Mesothelial cell of epicardium (in vitro differentiated cells): ENCODE measurements at regions not wholly inside any gene's neighbourhood (a gene's known extent, or its start where the extent isn't known, plus 50 kb on each side); places are given as distances from the start of the nearest gene placed in this dataset.

Source experiments
- DNase-seq, 2 experiments: peaks; one replicate each; pipeline ENCODE4 v3.0.0; 2021; ENCODE audit warnings: low spot score in 2 of 2; ENCODE audit not compliant: unreplicated experiment in 2 of 2
- H3K27ac Mint-ChIP-seq: 2 replicates; pipeline ENCODE4 v1.8.0; 2021; ENCODE audit warnings: mixed read lengths
- H3K27me3 Mint-ChIP-seq: 2 replicates; pipeline ENCODE4 v1.8.0; 2021; ENCODE audit warnings: low read depth, mixed read lengths
- H3K36me3 Mint-ChIP-seq: 2 replicates; pipeline ENCODE4 v1.8.0; 2021; ENCODE audit warnings: mixed read lengths
- H3K4me1 Mint-ChIP-seq: 2 replicates; pipeline ENCODE4 v1.8.0; 2021; ENCODE audit warnings: mixed read lengths
- H3K4me3 Mint-ChIP-seq: 2 replicates; pipeline ENCODE4 v1.8.0; 2021; ENCODE audit warnings: mild to moderate bottlenecking, moderate library complexity, mixed read lengths
- H3K9me3 Mint-ChIP-seq: 2 replicates; pipeline ENCODE4 v1.8.0; 2021; ENCODE audit warnings: mixed read lengths
- TF ChIP-seq, protein P1 (sequence below): fragments of 200-600 bp; sonication (generic); IDR thresholded peaks from one replicate; pipeline ENCODE4 v1.5.0; 2021; ENCODE audit warnings: antibody characterized with exemption; ENCODE audit not compliant: unreplicated experiment

GRCh38 chr2:234285541-234285940, 211.3 kb downstream of the ARL4C start:
- Mint-ChIP-seq H3K27ac (no peak overlapping the region), H3K27me3 (no peaks in the 10 kb centered on the region), H3K9me3 (peaks cover 4% of the 10 kb centered on the region), H3K4me1 (no peaks in the 10 kb centered on the region), H3K4me3 (no peak overlapping the region), H3K36me3 (no peaks in the 10 kb centered on the region)
- TF ChIP-seq, protein P1, sequence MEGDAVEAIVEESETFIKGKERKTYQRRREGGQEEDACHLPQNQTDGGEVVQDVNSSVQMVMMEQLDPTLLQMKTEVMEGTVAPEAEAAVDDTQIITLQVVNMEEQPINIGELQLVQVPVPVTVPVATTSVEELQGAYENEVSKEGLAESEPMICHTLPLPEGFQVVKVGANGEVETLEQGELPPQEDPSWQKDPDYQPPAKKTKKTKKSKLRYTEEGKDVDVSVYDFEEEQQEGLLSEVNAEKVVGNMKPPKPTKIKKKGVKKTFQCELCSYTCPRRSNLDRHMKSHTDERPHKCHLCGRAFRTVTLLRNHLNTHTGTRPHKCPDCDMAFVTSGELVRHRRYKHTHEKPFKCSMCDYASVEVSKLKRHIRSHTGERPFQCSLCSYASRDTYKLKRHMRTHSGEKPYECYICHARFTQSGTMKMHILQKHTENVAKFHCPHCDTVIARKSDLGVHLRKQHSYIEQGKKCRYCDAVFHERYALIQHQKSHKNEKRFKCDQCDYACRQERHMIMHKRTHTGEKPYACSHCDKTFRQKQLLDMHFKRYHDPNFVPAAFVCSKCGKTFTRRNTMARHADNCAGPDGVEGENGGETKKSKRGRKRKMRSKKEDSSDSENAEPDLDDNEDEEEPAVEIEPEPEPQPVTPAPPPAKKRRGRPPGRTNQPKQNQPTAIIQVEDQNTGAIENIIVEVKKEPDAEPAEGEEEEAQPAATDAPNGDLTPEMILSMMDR = no peak
- no peak for DNase-seq

- H3K4me1 Mint-ChIP-seq = no peaks in the 10 kb centered on the region
- H3K4me3 Mint-ChIP-seq = no peak overlapping the region
- H3K27ac Mint-ChIP-seq = no peak overlapping the region
- H3K9me3 Mint-ChIP-seq = peaks cover 18% of the 10 kb centered on the region
- no peaks in the 10 kb centered on the region for H3K36me3 Mint-ChIP-seq
- TF ChIP-seq, protein P1 = no peak
- no peak for DNase-seq
- H3K27me3 Mint-ChIP-seq = no peaks in the 10 kb centered on the region
These were observed 217.2 kb downstream of the ARL4C start for GRCh38 chr2:234279637-234280036.

GRCh38 chr2:234278556-234279255, 218.2 kb downstream of the ARL4C start:
- H3K9me3 Mint-ChIP-seq = peaks cover 23% of the 10 kb centered on the region
- H3K4me1 Mint-ChIP-seq = no peaks in the 10 kb centered on the region
- no peaks in the 10 kb centered on the region for H3K27me3 Mint-ChIP-seq
- no peaks in the 10 kb centered on the region for H3K36me3 Mint-ChIP-seq
- DNase-seq = no peak
- TF ChIP-seq, protein P1 = no peak
- no peak overlapping the region for H3K27ac Mint-ChIP-seq
- no peak overlapping the region for H3K4me3 Mint-ChIP-seq

DNA sequence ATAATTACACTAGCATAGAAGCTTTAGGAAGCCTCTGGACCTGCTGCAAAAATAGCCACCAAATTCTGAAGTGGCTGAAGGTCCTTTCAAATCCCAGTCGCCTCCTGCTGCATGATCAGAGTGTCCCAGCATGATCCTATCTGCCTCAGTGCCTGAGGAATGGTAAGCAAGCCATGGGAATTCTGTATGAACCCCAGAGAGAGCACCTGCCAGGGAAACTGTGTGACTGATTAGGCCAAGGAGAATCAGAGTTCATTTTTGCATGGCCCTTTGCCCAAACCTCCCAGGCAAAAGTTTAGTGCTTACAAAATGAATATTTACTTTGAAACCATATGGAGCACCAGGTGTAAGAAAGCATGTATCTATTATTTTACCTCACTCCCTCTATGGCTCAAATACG, 221.4 kb downstream of the ARL4C start:
- Mint-ChIP-seq H3K4me3 (no peak overlapping the region), H3K27me3 (no peaks in the 10 kb centered on the region), H3K9me3 (peaks cover 19% of the 10 kb centered on the region), H3K4me1 (no peaks in the 10 kb centered on the region), H3K36me3 (no peaks in the 10 kb centered on the region), H3K27ac (no peak overlapping the region)
- DNase-seq = no peak
- TF ChIP-seq, protein P1 = no peak

DNA sequence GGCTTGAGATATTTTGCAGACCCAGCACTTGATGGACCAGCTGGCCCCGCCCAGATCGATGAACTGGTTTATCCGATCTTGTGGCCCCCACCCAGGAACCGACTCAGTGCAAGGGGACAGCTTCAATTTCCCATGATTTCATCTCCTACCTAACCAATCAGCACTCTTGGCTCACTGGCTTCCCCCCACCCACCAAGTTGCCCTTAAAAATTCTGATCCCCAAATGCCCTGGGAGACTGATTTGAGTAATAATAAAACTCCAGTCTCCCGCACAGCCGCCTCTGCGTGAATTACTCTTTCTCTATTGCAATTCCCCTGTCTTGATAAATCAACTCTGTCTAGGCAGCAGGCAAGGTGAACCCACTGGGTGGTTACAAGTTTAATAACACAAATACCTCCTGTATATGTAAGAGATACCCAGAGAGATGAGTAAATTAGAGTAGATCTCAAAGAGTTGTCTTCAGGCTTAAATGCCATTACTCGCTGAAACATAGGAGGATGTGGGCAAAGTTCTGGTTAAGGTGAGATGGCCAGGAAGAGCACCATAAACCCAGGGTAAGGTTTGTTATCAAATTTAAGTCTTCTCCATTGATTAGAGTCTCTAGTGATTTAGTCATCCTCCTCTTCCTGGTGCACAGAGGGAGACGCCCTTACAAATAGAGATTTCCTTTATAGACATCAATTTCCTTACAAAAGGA, 222.8 kb downstream of the ARL4C start:
- DNase-seq = no peak
- peaks cover 14% of the 10 kb centered on the region for H3K9me3 Mint-ChIP-seq
- H3K27ac Mint-ChIP-seq = no peak overlapping the region
- H3K27me3 Mint-ChIP-seq = no peaks in the 10 kb centered on the region
- no peaks in the 10 kb centered on the region for H3K36me3 Mint-ChIP-seq
- H3K4me1 Mint-ChIP-seq = peaks cover 3% of the 10 kb centered on the region
- TF ChIP-seq, protein P1 = no peak
- H3K4me3 Mint-ChIP-seq = no peak overlapping the region
